Stomach smooth muscle (tissue), 2 donors: ENCODE measurements at regions not wholly inside any gene's neighbourhood (a gene's known extent, or its start where the extent isn't known, plus 50 kb on each side); places are given as distances from the start of the nearest gene placed in this dataset.
A peak's percentile ranks its signal among the peaks of the same experiment; 100 is the strongest.

ENCODE experiments used
- H3K27ac ChIP-seq: one replicate; pipeline ENCODE4 v1.7.0; 2013; ENCODE audit warnings: mild to moderate bottlenecking, low read length, inconsistent platforms
- H3K27me3 ChIP-seq, 2 donors: one replicate each; pipeline ENCODE4 v1.7.0; 2013; ENCODE audit warnings: low read length in 2 of 2; ENCODE audit not compliant: insufficient read depth in 2 of 2, control insufficient read depth in 1 of 2
- H3K36me3 ChIP-seq, 2 donors: one replicate each; pipeline ENCODE4 v1.7.0; 2013; ENCODE audit warnings: low read length in 2 of 2; ENCODE audit not compliant: control insufficient read depth in 2 of 2, insufficient read depth in 2 of 2
- H3K4me1 ChIP-seq: one replicate; pipeline ENCODE4 v1.7.0; 2013; ENCODE audit warnings: low read length; ENCODE audit not compliant: control insufficient read depth, insufficient read depth
- H3K4me3 ChIP-seq, 2 donors: one replicate each; pipeline ENCODE4 v1.7.0; 2013; ENCODE audit warnings: low read length in 2 of 2
- H3K9ac ChIP-seq, 2 donors: one replicate each; pipeline ENCODE4 v1.7.0; 2013; ENCODE audit warnings: low read length in 2 of 2, mild to moderate bottlenecking in 1 of 2
- H3K9me3 ChIP-seq, 2 donors: one replicate each; pipeline ENCODE4 v1.7.0; 2013; ENCODE audit warnings: low read length in 2 of 2; ENCODE audit not compliant: control insufficient read depth in 2 of 2
- donor health status: healthy.
- donor health status: Pancreatic carcinoma.

GRCh38 chr17:72414967-72415853 is 294.4 kb downstream of the SOX9 start:
- no peak overlapping the region for H3K9ac ChIP-seq
- H3K36me3 ChIP-seq = no peaks in the 10 kb centered on the region
- peaks cover 7 to 9% of the 10 kb centered on the region in 2 donors for H3K9me3 ChIP-seq
- no peaks in the 10 kb centered on the region for H3K4me1 ChIP-seq
- no peak overlapping the region for H3K4me3 ChIP-seq
- no peak overlapping the region for H3K27ac ChIP-seq
- no peaks in the 10 kb centered on the region for H3K27me3 ChIP-seq

- Histone ChIP-seq H3K4me3 (no peak overlapping the region), H3K27ac (no peak overlapping the region), H3K9ac (no peak overlapping the region), H3K27me3 (no peaks in the 10 kb centered on the region), H3K36me3 (no peaks in the 10 kb centered on the region), H3K9me3 (peaks cover 7 to 9% of the 10 kb centered on the region in 2 donors), H3K4me1 (no peaks in the 10 kb centered on the region)
Measured at GRCh38 chr17:72416054-72416675, 295.3 kb downstream of the SOX9 start.

GRCh38 chr17:72416905-72417304 is 296.1 kb downstream of the SOX9 start:
- Histone ChIP-seq H3K9me3 (peaks cover 7 to 9% of the 10 kb centered on the region in 2 donors), H3K4me1 (peaks cover 3% of the 10 kb centered on the region), H3K36me3 (no peaks in the 10 kb centered on the region), H3K27me3 (no peaks in the 10 kb centered on the region), H3K4me3 (no peak overlapping the region), H3K27ac (no peak overlapping the region), H3K9ac (no peak overlapping the region)

GRCh38 chr17:72417627-72418026 is 296.8 kb downstream of the SOX9 start:
- H3K36me3 ChIP-seq = no peaks in the 10 kb centered on the region
- peaks cover 7 to 9% of the 10 kb centered on the region in 2 donors for H3K9me3 ChIP-seq
- H3K27me3 ChIP-seq = no peaks in the 10 kb centered on the region
- no peak overlapping the region for H3K27ac ChIP-seq
- H3K4me1 ChIP-seq = peaks cover 3% of the 10 kb centered on the region
- no peak overlapping the region for H3K9ac ChIP-seq
- H3K4me3 ChIP-seq = peak overlapping the region in 1 of 2 donors; percentile 10

GRCh38 chr17:72419866-72420774 is 299.3 kb downstream of the SOX9 start:
- Histone ChIP-seq H3K27ac (no peak overlapping the region), H3K4me1 (peaks cover 3% of the 10 kb centered on the region), H3K9me3 (peaks cover 7 to 9% of the 10 kb centered on the region in 2 donors), H3K9ac (no peak overlapping the region), H3K27me3 (no peaks in the 10 kb centered on the region), H3K36me3 (no peaks in the 10 kb centered on the region), H3K4me3 (no peak overlapping the region)

GRCh38 chr17:72420775-72421127 is 299.9 kb downstream of the SOX9 start:
- H3K4me1 ChIP-seq = peaks cover 3% of the 10 kb centered on the region
- no peak overlapping the region for H3K9ac ChIP-seq
- no peaks in the 10 kb centered on the region for H3K36me3 ChIP-seq
- H3K27ac ChIP-seq = no peak overlapping the region
- no peaks in the 10 kb centered on the region for H3K27me3 ChIP-seq
- peaks cover 7 to 9% of the 10 kb centered on the region in 2 donors for H3K9me3 ChIP-seq
- no peak overlapping the region for H3K4me3 ChIP-seq

- Histone ChIP-seq H3K9me3 (peaks cover 7 to 9% of the 10 kb centered on the region in 2 donors), H3K4me3 (no peak overlapping the region), H3K36me3 (no peaks in the 10 kb centered on the region), H3K4me1 (peaks cover 3% of the 10 kb centered on the region), H3K27ac (no peak overlapping the region), H3K9ac (no peak overlapping the region), H3K27me3 (no peaks in the 10 kb centered on the region)
Measured at GRCh38 chr17:72421128-72422092, 300.6 kb downstream of the SOX9 start.

- H3K4me3 ChIP-seq = no peak overlapping the region
- H3K27ac ChIP-seq = no peak overlapping the region
- peaks cover 7 to 9% of the 10 kb centered on the region in 2 donors for H3K9me3 ChIP-seq
- peaks cover 3% of the 10 kb centered on the region for H3K4me1 ChIP-seq
- no peaks in the 10 kb centered on the region for H3K27me3 ChIP-seq
- no peak overlapping the region for H3K9ac ChIP-seq
- H3K36me3 ChIP-seq = no peaks in the 10 kb centered on the region
Measured at GRCh38 chr17:72422204-72422504, 301.3 kb downstream of the SOX9 start.

- Histone ChIP-seq H3K9me3 (peaks cover 6 to 9% of the 10 kb centered on the region in 2 donors), H3K27ac (no peak overlapping the region), H3K27me3 (no peaks in the 10 kb centered on the region), H3K4me3 (no peak overlapping the region), H3K4me1 (peaks cover 3% of the 10 kb centered on the region), H3K36me3 (no peaks in the 10 kb centered on the region), H3K9ac (no peak overlapping the region)
Measured at GRCh38 chr17:72422505-72423285, 301.9 kb downstream of the SOX9 start.
